A673 (cell line): ENCODE measurements at regions not wholly inside any gene's neighbourhood (a gene's known extent, or its start where the extent isn't known, plus 50 kb on each side); places are given as distances from the start of the nearest gene placed in this dataset.

Experiments used
- EZH2 ChIP-seq: fragments of 200-600 bp; sonication (generic); IDR thresholded peaks from 2 replicates; pipeline ENCODE4 v1.6.1; 2017; ENCODE audit warnings: borderline replicate concordance, low read depth, mild to moderate bottlenecking, mixed read lengths, antibody characterized with exemption, low read length; ENCODE audit not compliant: poor library complexity, severe bottlenecking
- TF ChIP-seq, protein P1 (sequence below): fragments of 300-800, 200-600 bp; sonication (generic); conservative IDR thresholded peaks from 2 replicates; pipeline ENCODE4 v1.5.1; 2017; ENCODE audit warnings: low read depth, mild to moderate bottlenecking, antibody characterized with exemption, low read length, moderate library complexity, mixed read lengths

DNA sequence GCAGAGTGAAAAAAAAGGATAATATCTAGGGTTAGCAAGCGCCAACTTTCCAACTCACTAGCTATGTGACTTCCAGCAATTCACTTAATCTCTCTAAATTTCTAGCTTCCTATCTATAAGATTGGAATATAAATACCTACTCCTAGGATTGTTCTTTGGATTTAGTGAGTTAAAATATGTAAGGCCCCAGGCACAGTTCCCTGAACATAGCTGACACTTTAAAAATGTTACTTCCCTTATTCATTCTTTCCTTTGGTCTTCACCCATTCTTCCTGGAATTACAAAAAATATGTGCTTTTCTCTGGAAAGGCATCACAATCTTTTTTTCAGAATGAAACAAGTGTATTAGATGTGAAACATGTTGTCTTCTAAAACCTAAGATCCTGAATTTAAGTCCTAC, 365.7 kb downstream of the RBM43 start:
- TF ChIP-seq, protein P1, sequence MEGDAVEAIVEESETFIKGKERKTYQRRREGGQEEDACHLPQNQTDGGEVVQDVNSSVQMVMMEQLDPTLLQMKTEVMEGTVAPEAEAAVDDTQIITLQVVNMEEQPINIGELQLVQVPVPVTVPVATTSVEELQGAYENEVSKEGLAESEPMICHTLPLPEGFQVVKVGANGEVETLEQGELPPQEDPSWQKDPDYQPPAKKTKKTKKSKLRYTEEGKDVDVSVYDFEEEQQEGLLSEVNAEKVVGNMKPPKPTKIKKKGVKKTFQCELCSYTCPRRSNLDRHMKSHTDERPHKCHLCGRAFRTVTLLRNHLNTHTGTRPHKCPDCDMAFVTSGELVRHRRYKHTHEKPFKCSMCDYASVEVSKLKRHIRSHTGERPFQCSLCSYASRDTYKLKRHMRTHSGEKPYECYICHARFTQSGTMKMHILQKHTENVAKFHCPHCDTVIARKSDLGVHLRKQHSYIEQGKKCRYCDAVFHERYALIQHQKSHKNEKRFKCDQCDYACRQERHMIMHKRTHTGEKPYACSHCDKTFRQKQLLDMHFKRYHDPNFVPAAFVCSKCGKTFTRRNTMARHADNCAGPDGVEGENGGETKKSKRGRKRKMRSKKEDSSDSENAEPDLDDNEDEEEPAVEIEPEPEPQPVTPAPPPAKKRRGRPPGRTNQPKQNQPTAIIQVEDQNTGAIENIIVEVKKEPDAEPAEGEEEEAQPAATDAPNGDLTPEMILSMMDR, result no peak
- no peak for TF ChIP-seq EZH2
